K562 (cell line): ENCODE measurements at regions not wholly inside any gene's neighbourhood (a gene's known extent, or its start where the extent isn't known, plus 50 kb on each side); places are given as distances from the start of the nearest gene placed in this dataset.
A peak's percentile ranks its signal among the peaks of the same experiment; 100 is the strongest.

Experiments used
- ARID3A ChIP-seq: IDR thresholded peaks from 2 replicates; pipeline ENCODE4 v1.6.1; 2012; ENCODE audit warnings: low read depth, low read length, improper control_type of control experiment, borderline replicate concordance
- CREB5 ChIP-seq: fragments of 250-450 bp; sonication (Bioruptor Pico); IDR thresholded peaks from 2 replicates; pipeline ENCODE4 v1.5.0; 2020; ENCODE audit warnings: mild to moderate bottlenecking
- FOS ChIP-seq: IDR thresholded peaks from 3 replicates; pipeline ENCODE4 v1.6.1; 2011; ENCODE audit not compliant: insufficient read length; ENCODE audit errors: extremely low read depth
- FOXA3 ChIP-seq, 2 experiments: fragments of 450-650 bp in 1 of 2; sonication (generic) in 1 of 2; formaldehyde crosslinking; IDR thresholded peaks in 1 of 2; conservative IDR thresholded peaks in 1 of 2; 2 replicates each; pipeline versions ENCODE4 v1.4.0 to v1.8.0; 2020 to 2022; ENCODE audit warnings: mild to moderate bottlenecking in 2 of 2, missing genetic modification reagents in 1 of 2
- HES1 ChIP-seq: fragments of 450-650 bp; IDR thresholded peaks from 2 replicates; pipeline ENCODE4 v1.6.1; 2016; ENCODE audit warnings: low read depth, mild to moderate bottlenecking, moderate library complexity
- JUNB ChIP-seq: fragments of 450-650 bp; formaldehyde crosslinking; conservative IDR thresholded peaks from 2 replicates; pipeline ENCODE4 v1.4.0; 2020; ENCODE audit warnings: mild to moderate bottlenecking
- KLF1 ChIP-seq: fragments of 450-650 bp; IDR thresholded peaks from 2 replicates; pipeline ENCODE4 v1.6.1; 2016; ENCODE audit warnings: missing genetic modification characterization, missing compliant biosample characterization
- MECOM ChIP-seq: fragments of 250-450 bp; sonication (Bioruptor Pico); IDR thresholded peaks from 2 replicates; pipeline ENCODE4 v1.8.0; 2022; ENCODE audit warnings: inconsistent platforms
- NFIX ChIP-seq: fragments of 250-450 bp; sonication (Bioruptor Pico); IDR thresholded peaks from 2 replicates; pipeline ENCODE4 v1.4.0; 2020; ENCODE audit warnings: low read depth, mild to moderate bottlenecking, moderate library complexity
- NKRF ChIP-seq: fragments of 450-650 bp; IDR thresholded peaks from 2 replicates; pipeline ENCODE4 v1.6.1; 2016; ENCODE audit warnings: borderline replicate concordance
- NR2C2 ChIP-seq, 2 experiments: fragments of 200-800 bp in 1 of 2; sonication (Bioruptor generic) in 1 of 2; sonication (generic) in 1 of 2; formaldehyde crosslinking in 1 of 2; IDR thresholded peaks; 2 replicates each; pipeline versions ENCODE4 v1.6.1 to v1.8.0; 2016 to 2022; ENCODE audit warnings: mild to moderate bottlenecking in 1 of 2, missing compliant biosample characterization in 1 of 2, missing genetic modification characterization in 1 of 2, missing genetic modification reagents in 1 of 2
- NUFIP1 ChIP-seq: fragments of 450-650 bp; IDR thresholded peaks from 2 replicates; pipeline ENCODE4 v1.6.1; 2018; ENCODE audit not compliant: partially characterized antibody
- PYGO2 ChIP-seq: fragments of 450-650 bp; IDR thresholded peaks from 2 replicates; pipeline ENCODE4 v1.6.1; 2016; ENCODE audit warnings: mild to moderate bottlenecking, missing genetic modification characterization, moderate library complexity, missing compliant biosample characterization
- RBBP5 ChIP-seq: fragments of 200-600 bp; sonication (generic); IDR thresholded peaks from 2 replicates; pipeline ENCODE4 v1.6.1; 2012; ENCODE audit warnings: borderline replicate concordance, mild to moderate bottlenecking, low read length, control low read depth, inconsistent platforms; ENCODE audit not compliant: insufficient read depth, poor library complexity, severe bottlenecking
- SP2 ChIP-seq: IDR thresholded peaks from 2 replicates; pipeline ENCODE4 v1.6.1; 2011; ENCODE audit warnings: mild to moderate bottlenecking, low read depth, low read length, moderate library complexity; ENCODE audit not compliant: poor library complexity, severe bottlenecking; ENCODE audit errors: extremely low read depth
- UBTF ChIP-seq, 2 experiments: IDR thresholded peaks; 2 replicates each; pipeline ENCODE4 v1.6.1; 2012; ENCODE audit warnings: improper control_type of control experiment in 2 of 2, low read depth in 2 of 2, low read length in 2 of 2, borderline replicate concordance in 1 of 2
- ZNF239 ChIP-seq: fragments of 250-450 bp; sonication (Bioruptor Pico); IDR thresholded peaks from 2 replicates; pipeline ENCODE4 v1.4.0; 2020; ENCODE audit warnings: mild to moderate bottlenecking
- ZNF24 ChIP-seq: fragments of 450-650 bp; IDR thresholded peaks from 2 replicates; pipeline ENCODE4 v1.6.1; 2016
- ZNF316 ChIP-seq: fragments of 450-650 bp; IDR thresholded peaks from 2 replicates; pipeline ENCODE4 v1.6.1; 2016

GRCh38 chr6:27812078-27812804, 100.0 kb downstream of the OR2B2 start (continued):
- TF ChIP-seq CREB5 (no peak), UBTF (IDR thresholded peaks at IDR 0.05; ENCODE audit: borderline replicate concordance in 1 of 2, low read depth in 2 of 2, low read length in 2 of 2) (no peak), NR2C2 (CRISPR knock-in tag; IDR thresholded peaks at IDR 0.05) (no peak), NR2C2 (tag; IDR thresholded peaks at IDR 0.05) (no peak), NFIX (CRISPR knock-in tag) (no peak), MECOM (CRISPR knock-in tag) (no peak), RBBP5 (peak; percentile 10), ZNF239 (CRISPR knock-in tag) (no peak), ARID3A (no peak), KLF1 (tag) (no peak), JUNB (no peak), NKRF (no peak; the same call in 1 of the 2 replicates), NUFIP1 (no peak), ZNF316 (peak; percentile 28), FOXA3 (CRISPR knock-in tag; conservative IDR thresholded peaks at IDR 0.05 in 1 of 2, IDR thresholded peaks at IDR 0.05 in 1 of 2) (0 out of 4 replicates have a peak, but pooled peaks of 1 of the 2 experiments have one; percentile 35), ZNF24 (no peak), PYGO2 (tag) (no peak), SP2 (no peak), HES1 (no peak), FOS (no peak)
